Sigmoid colon (tissue), 6 donors: ENCODE measurements at regions not wholly inside any gene's neighbourhood (a gene's known extent, or its start where the extent isn't known, plus 50 kb on each side); places are given as distances from the start of the nearest gene placed in this dataset.

ENCODE experiments used
- DNase-seq: peaks from one replicate; pipeline ENCODE4 v3.0.0-alpha.2; 2019
- H3K27ac ChIP-seq, 4 donors: fragments of 200-600 bp; sonication (generic); one replicate each; pipeline ENCODE4 v1.5.1; 2016 to 2019; ENCODE audit warnings: mild to moderate bottlenecking in 1 of 4
- H3K27me3 ChIP-seq, 3 donors: fragments of 200-600 bp; sonication (generic); one replicate each; pipeline ENCODE4 v1.5.1; 2019; ENCODE audit warnings: mild to moderate bottlenecking in 1 of 3
- H3K36me3 ChIP-seq, 4 donors: fragments of 200-600 bp; sonication (generic); one replicate each; pipeline ENCODE4 v1.5.1; 2016 to 2019
- H3K4me1 ChIP-seq, 4 donors: fragments of 200-600 bp; sonication (generic); one replicate each; pipeline ENCODE4 v1.5.1; 2017 to 2019
- H3K4me3 ChIP-seq, 4 donors: fragments of 200-600 bp; sonication (generic); one replicate each; pipeline ENCODE4 v1.5.1; 2017 to 2019; ENCODE audit warnings: mild to moderate bottlenecking in 2 of 4, moderate library complexity in 1 of 4
- H3K9me3 ChIP-seq, 4 donors: fragments of 200-600 bp in 3 of 4; sonication (generic) in 3 of 4; one replicate each; pipeline versions ENCODE4 v1.5.1 to v1.6.1; 2013 to 2019
- CTCF ChIP-seq, 4 experiments: fragments of 450-650 bp in 3 of 4; fragments of 200-600 bp in 1 of 4; IDR thresholded peaks; one replicate each; pipeline ENCODE4 v1.5.1; 2016 to 2019; ENCODE audit warnings: antibody characterized with exemption in 4 of 4, mild to moderate bottlenecking in 3 of 4, moderate library complexity in 2 of 4
- EP300 ChIP-seq, 4 donors: sonication (generic); formaldehyde crosslinking; IDR thresholded peaks; one replicate each; pipeline ENCODE4 v1.6.1; 2017; ENCODE audit warnings: antibody characterized with exemption in 4 of 4
- POLR2A ChIP-seq, 2 donors: fragments of 450-650 bp; IDR thresholded peaks; one replicate each; pipeline ENCODE4 v1.6.1; 2016; ENCODE audit warnings: antibody characterized with exemption in 2 of 2, mild to moderate bottlenecking in 2 of 2, moderate library complexity in 2 of 2
- POLR2AphosphoS5 ChIP-seq, 4 donors: sonication (generic); formaldehyde crosslinking; IDR thresholded peaks; one replicate each; pipeline ENCODE4 v1.6.1; 2017; ENCODE audit warnings: antibody characterized with exemption in 4 of 4
- WGBS, 2 donors: extraction: QIAGEN DNeasy Blood & Tissue Kit; methylation state at CpG; one replicate each; pipeline ENCODE4 v1.1.7; 2013; 5-methylcytosine and 5-hydroxymethylcytosine counted together
- intact Hi-C: fragments of 100-400 bp; cut with DNase I; formaldehyde crosslinking; loops from one replicate; pipeline ENCODE4 v1.15.1; 2023
- donor health status: healthy with polysubstance abuse.
- donor health status: healthy.

GRCh38 chr14:98888281-98888680, 383.7 kb downstream of the BCL11B start:
- Histone ChIP-seq H3K27ac (no peak overlapping the region), H3K27me3 (no peaks in the 10 kb centered on the region), H3K4me3 (no peak overlapping the region), H3K9me3 (no peaks in the 10 kb centered on the region), H3K36me3 (no peaks in the 10 kb centered on the region), H3K4me1 (no peaks in the 10 kb centered on the region)
- TF ChIP-seq EP300 (IDR thresholded peaks at IDR 0.05) (no peak), CTCF (IDR thresholded peaks at IDR 0.05) (no peak), POLR2AphosphoS5 (IDR thresholded peaks at IDR 0.05) (no peak), POLR2A (IDR thresholded peaks at IDR 0.05) (no peak)
- intact Hi-C loops = no loop called here
- WGBS, 2 donors = 78 to 81% methylated on average over 3 of the region's 3 CpGs
- no peak for DNase-seq

GRCh38 chr14:98888927-98889835, 382.8 kb downstream of the BCL11B start:
- Histone ChIP-seq H3K4me1 (no peaks in the 10 kb centered on the region), H3K27me3 (no peaks in the 10 kb centered on the region), H3K4me3 (no peak overlapping the region), H3K9me3 (no peaks in the 10 kb centered on the region), H3K27ac (no peak overlapping the region), H3K36me3 (no peaks in the 10 kb centered on the region)
- DNase-seq = no peak
- TF ChIP-seq CTCF (IDR thresholded peaks at IDR 0.05) = no peak
- TF ChIP-seq POLR2A (IDR thresholded peaks at IDR 0.05) = no peak
- no peak for TF ChIP-seq EP300 (IDR thresholded peaks at IDR 0.05)
- TF ChIP-seq POLR2AphosphoS5 (IDR thresholded peaks at IDR 0.05) = no peak
- WGBS, 2 donors = 92 to 94% methylated on average over 11 of the region's 11 CpGs
- intact Hi-C loops = no loop called here

- Histone ChIP-seq H3K27ac (no peak overlapping the region), H3K27me3 (no peaks in the 10 kb centered on the region), H3K36me3 (no peaks in the 10 kb centered on the region), H3K9me3 (no peaks in the 10 kb centered on the region), H3K4me1 (no peaks in the 10 kb centered on the region), H3K4me3 (no peak overlapping the region)
- no peak for DNase-seq
- intact Hi-C loops = no loop called here
- TF ChIP-seq POLR2AphosphoS5 (IDR thresholded peaks at IDR 0.05) = no peak
- no peak for TF ChIP-seq EP300 (IDR thresholded peaks at IDR 0.05)
- no peak for TF ChIP-seq POLR2A (IDR thresholded peaks at IDR 0.05)
- TF ChIP-seq CTCF (IDR thresholded peaks at IDR 0.05) = no peak
- 93 to 95% methylated on average over 8 of the region's 8 CpGs for WGBS, 2 donors
These were observed 382.2 kb downstream of the BCL11B start for GRCh38 chr14:98889836-98890185.

- Histone ChIP-seq H3K4me3 (no peak overlapping the region), H3K9me3 (no peaks in the 10 kb centered on the region), H3K27me3 (no peaks in the 10 kb centered on the region), H3K36me3 (no peaks in the 10 kb centered on the region), H3K4me1 (no peaks in the 10 kb centered on the region), H3K27ac (no peak overlapping the region)
- no peak for DNase-seq
- TF ChIP-seq CTCF (IDR thresholded peaks at IDR 0.05) (no peak), POLR2A (IDR thresholded peaks at IDR 0.05) (no peak), POLR2AphosphoS5 (IDR thresholded peaks at IDR 0.05) (no peak), EP300 (IDR thresholded peaks at IDR 0.05) (no peak)
- WGBS, 2 donors = 19 to 62% methylated on average over 13 of the region's 13 CpGs
- intact Hi-C loops = no loop called here
These were observed 381.2 kb downstream of the BCL11B start for GRCh38 chr14:98890556-98891340.
